ENCODE measurements at regions not wholly inside any gene's neighbourhood (a gene's known extent, or its start where the extent isn't known, plus 50 kb on each side); places are given as distances from the start of the nearest gene placed in this dataset.

GRCh38 chr1:184310157-184310819, 76.5 kb upstream of the C1orf21 start:
- Histone ChIP-seq H3K18ac (ENCODE audit: low read depth, low read length) (no peak overlapping the region), H4K91ac (ENCODE audit: insufficient read depth, low read depth, low read length) (no peak overlapping the region), H3K9me3 (ENCODE audit: control insufficient read depth, insufficient read depth, low read length) (no peaks in the 10 kb centered on the region), H2AFZ (replicated peaks; ENCODE audit: low read length, poor library complexity) (no peak overlapping the region), H2BK120ac (ENCODE audit: low read depth, low read length) (no peak overlapping the region), H3K27ac (ENCODE audit: insufficient read depth, low read length) (no peak overlapping the region), H4K20me1 (ENCODE audit: insufficient read depth, low read length) (no peaks in the 10 kb centered on the region), H4K5ac (ENCODE audit: low read depth, low read length) (no peak overlapping the region), H3K4me2 (ENCODE audit: low read depth, low read length) (no peak overlapping the region), H2AK9ac (replicated peaks; ENCODE audit: low read depth, low read length, poor library complexity) (no peak overlapping the region), H3K14ac (replicated peaks; ENCODE audit: low read depth, low read length) (no peak overlapping the region), H3K79me1 (ENCODE audit: low read depth in 1 of 2, low read length in 2 of 2) (no peaks in the 10 kb centered on the region), H3K56ac (ENCODE audit: extremely low read depth, insufficient read depth, low read length) (no peak overlapping the region), H3K9me1 (ENCODE audit: insufficient read depth, low read length) (no peaks in the 10 kb centered on the region), H2BK20ac (ENCODE audit: low read depth, low read length) (no peak overlapping the region), H2BK5ac (ENCODE audit: low read depth, low read length, poor library complexity, severe bottlenecking) (no peak overlapping the region), H2BK15ac (ENCODE audit: low read depth, low read length) (no peak overlapping the region), H3K4me1 (ENCODE audit: control insufficient read depth, insufficient read depth, low read length) (no peaks in the 10 kb centered on the region; the same call in 1 of the 2 replicates), H3K4me3 (ENCODE audit: insufficient read depth, low read depth, low read length) (no peak overlapping the region), H3K9ac (ENCODE audit: low read depth, low read length) (no peak overlapping the region), H3K4ac (ENCODE audit: low read depth, low read length) (no peak overlapping the region), H3K27me3 (ENCODE audit: control insufficient read depth, insufficient read depth, low read length) (no peaks in the 10 kb centered on the region), H2AK5ac (ENCODE audit: low read depth, low read length) (no peak overlapping the region), H3K36me3 (ENCODE audit: control insufficient read depth, insufficient read depth, low read length) (no peaks in the 10 kb centered on the region), H4K8ac (ENCODE audit: low read depth in 2 of 2, low read length in 2 of 2) (no peak overlapping the region), H3K23ac (ENCODE audit: low read depth, low read length) (no peak overlapping the region)
- DNase-seq (no peak), ATAC-seq (ENCODE audit: low read depth) (no peak)
- BruUV-seq (replicated peaks), result no TSS peak
- whole genome bisulfite sequencing, 2 experiments (ENCODE audit: extremely low coverage in 2 of 2, insufficient read length in 1 of 2), result 100% methylated on average over 1 of the region's 1 CpG; no CpG with 5 or more reads in 1 of the 2 experiments
- dilution Hi-C loops (cut with HindIII; ENCODE audit: low sequenced_read_pairs, unreplicated experiment) (no loop called here), intact Hi-C loops (cut with micrococcal nuclease) (no loop called here), in situ Hi-C loops (cut with MboI; ENCODE audit: low sequenced_read_pairs) (no loop called here)
- TF ChIP-seq RFX5 (IDR thresholded peaks at IDR 0.05; ENCODE audit: low read depth, low read length), result no peak
- CTCF ChIA-PET, result interaction anchor here (1.3 kb wide), 1 partner anchor 354 kb away, joined by 5 read pairs; no protein-coding TSS in a partner anchor
- POLR2A ChIA-PET (ENCODE audit: unreplicated experiment), result no interaction called here
